GM10266 (cell line): ENCODE measurements at regions not wholly inside any gene's neighbourhood (a gene's known extent, or its start where the extent isn't known, plus 50 kb on each side); places are given as distances from the start of the nearest gene placed in this dataset.

Experiments used
- DNase-seq: peaks from one replicate; pipeline ENCODE4 v3.0.0; 2012; ENCODE audit errors: extremely low spot score
- TF ChIP-seq, protein P1 (sequence below): IDR thresholded peaks from 2 replicates; pipeline ENCODE4 v1.5.1; 2012; ENCODE audit warnings: mild to moderate bottlenecking, low read depth; ENCODE audit not compliant: control insufficient read depth, insufficient read depth; ENCODE audit errors: missing control alignments

- DNase-seq: no peak
- TF ChIP-seq, protein P1, sequence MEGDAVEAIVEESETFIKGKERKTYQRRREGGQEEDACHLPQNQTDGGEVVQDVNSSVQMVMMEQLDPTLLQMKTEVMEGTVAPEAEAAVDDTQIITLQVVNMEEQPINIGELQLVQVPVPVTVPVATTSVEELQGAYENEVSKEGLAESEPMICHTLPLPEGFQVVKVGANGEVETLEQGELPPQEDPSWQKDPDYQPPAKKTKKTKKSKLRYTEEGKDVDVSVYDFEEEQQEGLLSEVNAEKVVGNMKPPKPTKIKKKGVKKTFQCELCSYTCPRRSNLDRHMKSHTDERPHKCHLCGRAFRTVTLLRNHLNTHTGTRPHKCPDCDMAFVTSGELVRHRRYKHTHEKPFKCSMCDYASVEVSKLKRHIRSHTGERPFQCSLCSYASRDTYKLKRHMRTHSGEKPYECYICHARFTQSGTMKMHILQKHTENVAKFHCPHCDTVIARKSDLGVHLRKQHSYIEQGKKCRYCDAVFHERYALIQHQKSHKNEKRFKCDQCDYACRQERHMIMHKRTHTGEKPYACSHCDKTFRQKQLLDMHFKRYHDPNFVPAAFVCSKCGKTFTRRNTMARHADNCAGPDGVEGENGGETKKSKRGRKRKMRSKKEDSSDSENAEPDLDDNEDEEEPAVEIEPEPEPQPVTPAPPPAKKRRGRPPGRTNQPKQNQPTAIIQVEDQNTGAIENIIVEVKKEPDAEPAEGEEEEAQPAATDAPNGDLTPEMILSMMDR: no peak
These were observed 277.6 kb downstream of the ATPSCKMT start for GRCh38 chr5:9972059-9972458.

DNA sequence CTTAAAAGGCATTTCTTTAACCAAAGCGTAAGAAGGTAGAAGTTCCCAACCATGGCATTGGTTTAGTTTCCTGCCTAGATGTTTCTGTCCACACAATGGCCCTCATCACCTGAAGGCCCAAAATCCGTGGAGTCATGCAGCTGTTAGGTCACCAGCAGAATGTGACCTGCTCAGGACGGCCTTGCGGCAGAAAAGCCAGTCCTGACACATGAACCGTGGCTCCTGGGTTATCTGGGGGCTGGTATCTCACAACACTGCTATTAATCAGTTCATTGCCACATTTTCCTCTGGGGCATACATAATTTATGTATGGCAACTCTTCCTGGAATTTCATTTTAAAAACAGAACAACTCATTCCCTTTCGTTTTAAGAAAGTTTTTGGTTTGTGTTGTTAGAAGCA, 278.4 kb downstream of the ATPSCKMT start:
- no peak for DNase-seq
- TF ChIP-seq, protein P1: no peak

DNA sequence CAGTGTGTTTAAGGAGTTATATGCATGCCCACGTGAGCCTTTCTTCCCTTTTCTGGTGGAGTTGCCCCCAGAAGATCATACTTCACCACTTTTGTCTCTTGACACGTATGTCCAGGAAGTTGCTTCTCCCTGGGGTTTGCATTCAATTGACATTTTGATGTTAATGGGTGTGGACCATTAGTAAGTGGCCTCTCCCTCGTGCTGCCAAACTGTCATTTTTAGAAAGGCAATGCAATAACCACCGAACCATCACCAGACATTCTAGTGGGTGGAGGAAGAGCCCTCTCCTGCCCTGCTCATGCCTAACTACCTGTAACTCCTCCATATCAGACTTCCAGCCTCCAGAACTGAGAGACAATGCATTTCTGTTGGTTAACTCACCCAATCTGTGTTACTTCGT, 290.8 kb downstream of the ATPSCKMT start:
- TF ChIP-seq, protein P1: no peak
- DNase-seq: no peak

GRCh38 chr5:9957214-9957613, 292.5 kb downstream of the ATPSCKMT start:
- TF ChIP-seq, protein P1: no peak
- no peak for DNase-seq

DNA sequence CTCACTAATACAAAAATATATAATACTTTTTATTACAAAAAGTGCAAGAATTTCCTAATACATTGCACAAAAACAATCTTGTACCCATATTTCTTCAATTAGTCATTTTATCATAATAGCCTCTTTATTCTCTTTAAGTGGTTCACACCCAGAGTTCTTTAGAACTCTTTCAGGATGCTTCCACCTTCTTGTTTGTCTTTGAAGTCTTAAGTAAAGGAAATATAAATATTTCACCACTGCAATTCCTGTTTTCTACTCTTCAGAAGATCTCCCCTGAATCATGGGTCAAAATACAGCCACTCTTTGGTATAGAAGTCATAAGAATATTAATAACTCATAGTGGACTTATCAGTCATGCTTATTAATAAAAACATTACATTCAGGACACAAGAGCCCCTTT, 293.0 kb downstream of the ATPSCKMT start:
- TF ChIP-seq, protein P1: no peak
- no peak for DNase-seq

- TF ChIP-seq, protein P1: no peak
- no peak for DNase-seq
These were observed 294.1 kb downstream of the ATPSCKMT start for GRCh38 chr5:9955586-9955985.

GRCh38 chr5:9954869-9955268, 294.8 kb downstream of the ATPSCKMT start:
- TF ChIP-seq, protein P1: no peak
- DNase-seq: no peak
